Erythroblast (primary cell): ENCODE measurements at regions not wholly inside any gene's neighbourhood (a gene's known extent, or its start where the extent isn't known, plus 50 kb on each side); places are given as distances from the start of the nearest gene placed in this dataset.

Experiments used
- GATA1 ChIP-seq: IDR thresholded peaks from 2 replicates; pipeline ENCODE4 v1.6.1; 2011; ENCODE audit warnings: low read depth, mild to moderate bottlenecking, control low read depth, low read length, moderate library complexity
- POLR2A ChIP-seq: IDR thresholded peaks from 2 replicates; pipeline ENCODE4 v1.6.1; 2011; ENCODE audit warnings: mild to moderate bottlenecking, low read length

DNA sequence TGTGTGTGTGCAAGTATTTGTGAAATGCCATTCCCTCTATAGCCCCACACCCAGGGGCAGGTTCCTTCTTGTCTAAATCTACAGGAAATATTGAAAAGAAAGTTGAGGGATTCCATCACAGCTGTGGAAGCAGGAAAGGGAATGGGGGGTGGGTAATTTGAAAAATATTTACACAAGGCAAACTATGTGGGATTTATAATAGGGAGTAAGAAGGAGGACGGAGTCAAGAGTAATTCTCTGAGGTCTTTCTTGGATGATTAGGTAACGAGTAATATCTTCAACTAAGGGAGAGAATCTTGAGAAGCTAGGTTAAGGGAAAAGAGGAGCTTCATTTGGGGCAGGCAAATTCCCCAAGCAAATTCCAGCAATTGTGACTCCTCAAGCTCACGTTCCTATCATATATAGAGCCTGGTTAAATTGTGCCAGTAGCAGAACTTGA, 113.5 kb upstream of the SGK1 start:
- no peak for TF ChIP-seq POLR2A
- no peak for TF ChIP-seq GATA1
